ENCODE measurements at regions not wholly inside any gene's neighbourhood (a gene's known extent, or its start where the extent isn't known, plus 50 kb on each side); places are given as distances from the start of the nearest gene placed in this dataset.

DNA sequence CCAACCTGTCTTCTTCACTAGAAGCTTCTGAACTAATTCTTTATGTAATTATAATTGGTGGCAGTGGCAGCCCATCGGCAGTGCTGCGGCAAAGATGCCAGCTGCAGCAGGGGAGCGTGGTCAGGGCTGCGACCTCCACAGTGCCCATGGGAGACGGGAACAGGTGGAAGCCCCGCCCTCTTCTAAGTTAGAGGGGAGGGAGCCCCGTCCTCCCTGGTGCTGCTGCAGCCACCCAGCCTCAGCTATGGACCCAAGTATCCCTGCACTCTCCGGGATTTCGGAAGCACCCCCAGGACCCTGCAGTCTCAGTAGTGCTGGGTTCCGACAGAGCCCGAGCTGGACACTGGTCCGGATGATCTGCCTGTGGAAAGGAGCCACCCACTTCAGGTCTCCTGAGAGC is 117.0 kb upstream of the MBL2 start:
- no peak for DNase-seq (ENCODE audit: low spot score)
- in situ Hi-C loops (cut with HindIII; ENCODE audit: low sequenced_read_pairs) = no loop called here

DNA sequence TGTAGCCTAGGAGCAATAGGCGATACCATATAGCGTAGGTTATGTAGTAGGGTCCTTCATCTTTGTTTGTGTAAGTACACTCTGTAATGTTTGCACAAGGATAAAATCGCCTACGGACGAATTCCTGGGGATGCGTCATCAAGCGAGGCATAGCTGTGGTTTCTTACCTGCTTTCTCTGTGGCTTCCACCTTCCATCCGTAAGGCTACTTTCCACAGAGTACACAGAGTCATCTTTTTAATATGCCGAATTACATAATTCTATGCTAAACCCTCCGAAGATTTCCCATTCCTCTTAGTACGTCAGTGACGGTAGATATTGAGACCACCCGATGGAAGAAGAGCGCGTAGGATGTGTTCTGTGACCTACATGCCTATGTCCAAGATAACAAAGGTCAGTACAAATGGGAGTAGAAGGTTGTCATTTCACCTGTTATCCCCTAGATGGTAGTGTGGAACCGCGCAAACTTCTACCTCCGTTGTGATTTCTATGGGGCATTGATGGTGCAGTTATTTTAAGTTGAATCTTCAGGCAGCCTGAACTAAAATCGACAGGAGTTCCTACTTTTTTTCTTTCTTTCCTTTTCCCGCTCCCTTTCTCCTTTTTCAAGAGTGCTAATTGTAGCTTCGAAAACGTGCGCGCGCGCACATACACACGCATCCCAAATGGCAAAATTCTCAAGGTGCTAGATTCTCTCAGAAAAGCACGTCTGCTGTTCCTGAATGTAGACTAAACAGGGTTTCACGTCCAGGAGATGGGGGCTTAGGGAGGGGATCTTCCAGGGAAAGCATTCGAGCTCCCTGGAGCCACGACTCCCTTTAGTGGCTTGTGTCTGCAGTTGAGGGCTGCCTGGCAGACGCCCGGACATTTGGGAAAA is 111.7 kb upstream of the MBL2 start:
- in situ Hi-C loops (cut with HindIII; ENCODE audit: low sequenced_read_pairs) = no loop called here
- peak; percentile 40 for DNase-seq (ENCODE audit: low spot score)

DNA sequence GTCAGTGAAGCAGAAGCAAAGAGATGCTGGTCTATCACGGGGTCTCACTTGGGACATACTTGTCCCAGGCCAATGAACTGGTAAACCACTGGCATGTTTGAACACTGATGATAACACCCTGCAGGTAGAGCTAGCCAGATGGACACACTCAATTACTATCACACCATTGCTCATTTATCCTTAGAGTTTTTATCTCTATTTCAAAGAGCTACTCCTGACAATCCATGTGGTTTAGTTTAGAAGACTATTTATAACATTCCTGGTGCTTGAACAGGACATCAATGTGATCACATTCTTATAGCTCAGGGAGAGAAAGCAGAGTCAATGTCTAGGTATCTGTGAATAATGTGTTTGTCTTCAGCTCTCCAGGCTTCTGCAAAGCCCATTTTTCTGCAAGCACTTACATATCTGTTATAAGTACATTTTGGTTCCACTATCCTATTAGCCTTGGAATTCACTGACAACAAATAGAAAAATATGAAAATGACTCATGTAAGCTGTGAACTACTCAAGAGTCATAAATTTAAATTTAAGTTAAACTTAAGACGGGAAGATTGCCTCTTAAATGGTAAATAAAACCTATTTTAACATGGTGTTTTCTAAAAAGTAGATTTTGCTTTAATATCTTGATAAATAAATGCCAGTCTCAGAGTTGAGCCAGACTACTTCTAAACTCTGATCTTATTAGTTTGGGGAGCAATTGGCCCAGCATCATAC is 106.7 kb upstream of the MBL2 start:
- in situ Hi-C loops (cut with HindIII; ENCODE audit: low sequenced_read_pairs) = no loop called here
- DNase-seq (ENCODE audit: low spot score) = no peak

DNA sequence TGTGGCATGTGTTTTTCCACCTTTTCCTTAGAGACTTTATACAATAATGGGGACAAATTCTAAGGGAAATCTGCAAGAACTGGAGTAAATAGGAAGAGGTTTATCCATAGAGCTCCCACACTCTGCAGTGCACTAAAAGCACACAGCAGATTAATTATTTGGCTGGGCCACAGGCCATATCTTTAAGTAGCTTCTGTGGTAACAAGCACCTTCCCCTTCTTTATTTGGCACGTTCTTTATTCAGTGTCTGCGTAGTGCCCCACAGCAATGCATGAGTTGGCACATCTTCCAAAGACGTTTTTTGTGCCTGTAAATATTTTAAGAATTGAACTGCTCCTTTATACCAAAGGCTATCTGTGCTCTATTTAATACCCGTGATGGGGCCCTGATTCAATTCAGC is 104.9 kb upstream of the MBL2 start:
- in situ Hi-C loops (cut with HindIII; ENCODE audit: low sequenced_read_pairs) = no loop called here
- DNase-seq (ENCODE audit: low spot score) = no peak

DNA sequence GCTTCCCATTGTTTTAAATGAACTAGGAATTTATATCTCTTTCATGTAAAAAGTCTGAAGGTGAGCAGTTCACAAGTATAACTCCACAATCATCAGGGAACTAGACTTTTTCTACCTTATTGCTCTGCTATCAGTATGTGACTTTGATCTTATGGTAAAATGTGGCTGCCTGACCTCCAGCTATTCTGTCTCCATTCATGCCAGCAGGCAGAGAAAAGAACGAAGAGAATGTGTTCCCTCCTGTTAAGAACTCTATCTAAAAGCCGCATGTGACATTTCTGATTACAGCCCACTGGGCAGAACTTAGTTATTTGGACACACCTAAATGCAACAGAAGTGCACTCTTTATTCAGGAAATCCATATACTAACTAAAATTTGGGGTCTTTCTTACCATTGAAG is 102.8 kb upstream of the MBL2 start:
- in situ Hi-C loops (cut with HindIII; ENCODE audit: low sequenced_read_pairs) = no loop called here
- DNase-seq (ENCODE audit: low spot score) = no peak

DNA sequence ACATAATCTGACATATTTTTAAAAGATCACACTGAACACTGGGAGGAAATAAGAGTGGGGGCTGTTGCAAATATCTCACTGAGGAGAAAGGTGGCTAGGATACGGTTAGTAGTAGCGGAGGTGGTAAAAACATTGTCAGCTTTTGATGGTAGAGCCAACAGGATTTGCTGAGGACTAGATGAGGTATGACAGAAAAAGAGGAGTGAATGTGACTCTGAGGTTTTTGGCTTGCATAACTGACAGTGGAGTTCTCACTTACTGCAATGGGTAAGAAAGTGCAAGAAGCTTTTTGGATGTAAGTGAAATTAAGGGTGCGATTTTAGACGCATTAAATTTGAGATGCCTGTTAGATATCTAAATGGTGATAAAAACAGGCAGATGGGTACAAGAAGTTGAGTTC is 102.0 kb upstream of the MBL2 start:
- in situ Hi-C loops (cut with HindIII; ENCODE audit: low sequenced_read_pairs) = no loop called here
- no peak for DNase-seq (ENCODE audit: low spot score)

DNA sequence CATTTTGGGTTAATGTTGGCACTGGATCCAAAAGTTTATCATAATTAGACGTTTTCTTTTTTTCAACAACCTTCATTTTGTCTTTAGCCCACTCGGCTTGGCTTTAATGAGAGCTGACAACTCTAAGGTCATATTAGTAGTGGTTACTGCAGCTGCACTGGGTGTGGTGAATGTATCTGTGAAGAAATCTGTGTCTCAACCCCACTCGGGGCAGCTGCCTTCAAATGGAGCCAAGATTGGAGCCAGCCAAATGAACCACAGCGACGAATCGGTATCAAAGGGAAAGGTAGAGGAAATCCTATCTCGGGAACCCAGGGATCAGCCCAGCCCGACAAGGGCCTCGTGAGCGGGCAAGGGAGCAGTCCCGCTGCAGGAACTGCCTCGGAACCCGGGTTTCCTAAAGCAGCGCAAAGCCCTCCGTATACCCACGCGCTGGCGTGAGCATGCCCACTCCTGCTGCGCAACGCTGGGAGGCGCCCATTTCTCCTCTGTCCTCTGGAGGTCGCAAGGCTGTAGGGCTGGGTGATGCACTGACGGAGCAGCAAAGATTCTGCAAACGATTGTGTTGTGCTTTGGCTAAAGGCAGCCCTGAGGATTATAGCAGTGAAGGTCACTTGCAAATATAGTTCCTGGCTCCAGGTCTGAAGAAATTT is 98.7 kb upstream of the MBL2 start:
- in situ Hi-C loops (cut with HindIII; ENCODE audit: low sequenced_read_pairs) = no loop called here
- no peak for DNase-seq (ENCODE audit: low spot score)

DNA sequence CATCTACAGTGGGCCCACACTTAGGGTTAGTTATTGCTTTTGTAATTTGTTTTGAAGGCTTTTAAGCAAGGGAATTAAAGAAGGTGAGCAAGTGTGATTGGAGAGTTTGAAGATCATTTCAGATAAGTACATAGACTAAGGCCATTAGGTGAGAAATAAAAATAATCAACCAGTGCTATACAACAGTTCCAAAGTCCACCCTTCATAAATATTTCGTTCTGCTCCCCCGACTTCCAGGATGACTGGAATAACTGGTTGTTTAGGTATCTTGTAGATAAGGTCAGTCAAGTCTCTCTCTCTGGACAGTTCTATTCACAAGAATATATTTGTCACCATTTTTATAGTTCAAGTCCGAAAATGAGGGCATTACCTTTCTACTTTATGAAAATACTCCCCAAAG is 98.0 kb upstream of the MBL2 start:
- in situ Hi-C loops (cut with HindIII; ENCODE audit: low sequenced_read_pairs) = no loop called here
- no peak for DNase-seq (ENCODE audit: low spot score)

DNA sequence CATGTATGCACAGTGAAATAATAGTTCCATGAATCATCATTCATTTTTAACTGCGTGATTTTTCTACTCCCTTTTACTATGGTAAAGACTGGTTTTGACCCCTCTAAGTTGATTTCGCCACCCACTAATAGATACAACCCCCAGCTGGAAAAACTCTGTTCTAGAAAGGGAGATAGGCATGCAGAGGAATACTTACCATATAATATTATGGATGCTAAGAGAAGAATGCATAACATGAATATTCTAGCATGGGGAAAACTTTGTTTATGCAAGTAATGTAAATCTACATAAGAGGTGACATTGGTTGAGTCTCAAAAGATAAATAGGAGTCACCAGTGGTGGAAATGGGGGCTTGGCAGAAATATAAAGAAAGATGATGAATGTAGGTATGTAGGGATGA is 97.3 kb upstream of the MBL2 start:
- in situ Hi-C loops (cut with HindIII; ENCODE audit: low sequenced_read_pairs) = no loop called here
- no peak for DNase-seq (ENCODE audit: low spot score)

DNA sequence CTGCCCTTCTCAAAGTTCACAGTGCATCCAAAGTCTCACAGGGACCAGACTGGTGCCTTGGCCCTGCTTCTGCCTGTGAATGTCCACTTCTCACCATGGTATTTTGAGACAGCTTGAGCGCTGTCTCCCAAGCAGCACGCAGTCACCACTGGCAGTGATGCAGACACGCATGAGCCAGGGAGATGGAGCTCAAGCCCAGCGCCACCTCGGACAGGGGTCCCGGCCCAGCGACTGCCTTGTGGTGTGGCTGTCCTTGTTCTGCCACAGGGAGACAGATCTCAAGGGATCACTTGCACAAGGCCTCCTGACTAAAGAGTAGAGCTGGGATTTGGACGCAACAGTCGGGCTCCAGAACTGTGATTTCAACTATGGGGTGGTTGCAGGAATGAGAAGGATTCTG is 92.6 kb upstream of the MBL2 start:
- in situ Hi-C loops (cut with HindIII; ENCODE audit: low sequenced_read_pairs) = no loop called here
- DNase-seq (ENCODE audit: low spot score) = no peak

DNA sequence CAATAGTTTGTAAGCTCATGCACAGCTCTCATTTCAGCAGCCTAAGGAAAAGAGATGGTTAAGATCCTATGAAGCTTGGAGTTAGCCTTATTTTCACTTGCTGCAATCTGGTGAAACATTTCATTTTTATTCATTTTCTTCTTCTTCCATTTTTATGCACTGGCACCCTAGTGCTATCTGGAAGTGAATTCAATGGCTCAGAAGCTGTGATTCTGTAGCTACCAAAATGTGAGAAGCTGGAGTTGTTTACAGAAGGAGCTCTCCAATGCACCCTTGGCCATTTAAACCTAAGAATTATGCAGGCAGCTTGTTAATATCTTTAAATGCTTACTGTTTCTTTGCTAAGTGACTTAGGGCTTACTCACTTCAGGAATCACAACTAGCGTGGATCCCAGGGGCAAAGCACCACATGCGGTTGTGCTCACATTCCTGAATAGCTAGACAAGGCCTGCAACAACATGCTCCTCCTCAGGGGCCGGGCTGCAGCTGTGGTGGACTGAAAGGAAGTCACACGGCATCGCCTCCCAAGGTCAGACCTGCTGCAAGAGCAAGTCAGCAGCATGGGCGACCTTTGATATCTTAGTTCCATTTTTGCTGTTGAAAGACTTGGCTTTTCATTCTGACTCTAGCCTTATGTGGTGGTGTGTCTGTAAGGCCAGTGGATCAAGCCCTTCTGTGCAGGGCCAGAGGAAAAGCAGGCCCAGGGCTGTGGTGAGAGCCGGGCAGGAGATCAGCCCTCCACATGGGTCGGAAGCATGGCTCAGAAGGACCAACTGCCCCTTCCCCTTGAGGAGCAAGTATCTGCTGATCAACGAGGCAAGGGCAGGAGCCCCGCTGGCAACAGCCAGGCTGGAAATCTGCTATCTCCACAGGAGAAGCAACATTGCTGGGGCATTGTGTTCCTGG is 91.9 kb upstream of the MBL2 start:
- in situ Hi-C loops (cut with HindIII; ENCODE audit: low sequenced_read_pairs) = no loop called here
- no peak for DNase-seq (ENCODE audit: low spot score)

DNA sequence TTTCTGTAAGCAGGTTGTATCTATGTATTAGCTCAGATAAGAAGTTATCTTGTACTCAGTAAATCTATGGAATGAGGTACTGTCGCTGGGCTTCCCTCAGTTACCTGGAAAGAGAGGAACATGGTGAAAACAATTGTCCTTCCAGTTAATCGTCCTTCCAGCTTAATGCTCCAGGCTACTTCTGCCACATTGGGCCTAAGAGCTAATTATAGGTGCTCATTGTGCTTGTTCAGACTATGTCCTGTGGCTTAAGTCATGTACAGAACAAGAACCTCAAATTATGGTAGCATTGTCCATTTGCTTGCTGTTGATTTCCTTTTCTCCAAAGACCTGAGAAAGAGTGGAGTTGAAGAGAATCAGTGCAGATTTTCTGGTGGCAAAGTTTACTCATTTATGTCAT is 86.1 kb upstream of the MBL2 start:
- in situ Hi-C loops (cut with HindIII; ENCODE audit: low sequenced_read_pairs) = no loop called here
- no peak for DNase-seq (ENCODE audit: low spot score)

DNA sequence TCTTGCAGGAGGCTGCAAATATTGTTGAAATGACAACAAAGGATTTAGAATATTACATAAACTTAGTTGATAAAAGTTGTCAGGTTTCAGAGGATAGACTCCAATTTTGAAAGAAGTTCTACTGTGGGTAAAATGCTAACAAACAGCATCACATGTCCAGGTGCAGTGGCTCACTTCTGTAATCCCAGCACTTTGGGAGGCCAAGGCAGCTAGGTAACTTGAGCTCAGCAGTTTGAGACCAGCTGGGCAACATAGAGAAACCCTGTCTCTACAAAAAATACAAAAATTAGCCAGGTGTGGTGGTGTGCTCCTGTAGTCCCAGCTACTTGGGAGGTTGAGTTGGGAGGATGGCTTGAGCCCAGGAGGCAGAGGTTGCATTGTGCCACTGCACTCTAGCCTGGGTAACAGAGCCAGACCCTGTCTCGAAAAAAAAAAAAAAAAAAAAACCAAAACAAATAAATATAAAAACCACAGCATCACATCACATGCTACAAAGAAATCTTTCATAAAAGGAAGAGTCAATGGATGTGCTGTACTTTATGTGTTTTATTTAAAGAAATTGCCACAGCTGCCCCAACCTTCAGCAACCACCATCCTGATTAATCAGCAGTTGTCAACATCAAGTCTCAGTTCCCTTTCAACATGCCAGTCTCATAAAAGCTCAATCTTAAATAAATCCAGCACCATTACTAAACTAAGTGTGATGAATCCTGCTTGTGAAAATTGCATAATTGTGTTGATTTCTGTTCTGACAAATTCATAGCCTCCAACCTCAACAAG is 83.2 kb upstream of the MBL2 start:
- DNase-seq (ENCODE audit: low spot score) = no peak
- in situ Hi-C loops (cut with HindIII; ENCODE audit: low sequenced_read_pairs) = no loop called here

DNA sequence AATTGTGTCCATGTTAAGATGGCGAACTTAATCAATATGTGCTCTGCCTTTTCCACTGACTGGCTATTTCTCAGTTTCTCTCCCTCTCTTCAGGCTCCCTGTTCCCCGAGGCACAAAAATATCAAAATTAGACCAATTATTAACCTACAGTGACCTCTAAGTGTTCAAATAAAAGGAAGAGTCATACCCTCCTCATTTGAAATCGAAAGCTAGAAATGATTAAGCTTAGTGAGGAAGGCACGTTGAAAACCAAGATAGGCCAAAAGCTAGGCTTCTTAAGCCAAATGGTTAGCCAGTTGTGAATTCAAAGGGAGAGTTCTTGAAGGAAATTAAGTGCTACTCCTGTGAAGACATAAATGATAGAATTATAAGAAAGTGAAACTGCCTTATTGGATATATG is 81.1 kb upstream of the MBL2 start:
- in situ Hi-C loops (cut with HindIII; ENCODE audit: low sequenced_read_pairs) = no loop called here
- DNase-seq (ENCODE audit: low spot score) = no peak

DNA sequence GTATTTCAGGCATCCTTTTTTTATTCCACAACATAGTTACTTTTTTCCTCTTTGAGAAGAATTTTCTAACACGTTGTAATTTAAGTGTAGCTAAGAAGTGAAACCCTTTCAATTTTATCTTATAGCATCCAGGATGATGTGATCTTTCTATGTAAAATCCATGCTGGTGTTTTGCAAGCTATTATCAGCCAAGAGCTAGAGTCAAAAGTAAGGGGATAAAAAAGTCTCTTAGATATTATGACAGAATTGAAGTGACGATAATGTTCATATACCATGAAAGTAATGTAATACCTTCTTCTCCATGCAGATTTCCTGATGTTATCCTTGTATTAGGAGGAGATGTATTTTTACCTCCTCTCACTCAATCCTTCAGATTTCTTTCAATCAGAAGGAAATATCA is 64.2 kb upstream of the MBL2 start:
- DNase-seq (ENCODE audit: low spot score) = no peak
- in situ Hi-C loops (cut with HindIII; ENCODE audit: low sequenced_read_pairs) = no loop called here
